ENCODE measurements at regions not wholly inside any gene's neighbourhood (a gene's known extent, or its start where the extent isn't known, plus 50 kb on each side); places are given as distances from the start of the nearest gene placed in this dataset.

DNA sequence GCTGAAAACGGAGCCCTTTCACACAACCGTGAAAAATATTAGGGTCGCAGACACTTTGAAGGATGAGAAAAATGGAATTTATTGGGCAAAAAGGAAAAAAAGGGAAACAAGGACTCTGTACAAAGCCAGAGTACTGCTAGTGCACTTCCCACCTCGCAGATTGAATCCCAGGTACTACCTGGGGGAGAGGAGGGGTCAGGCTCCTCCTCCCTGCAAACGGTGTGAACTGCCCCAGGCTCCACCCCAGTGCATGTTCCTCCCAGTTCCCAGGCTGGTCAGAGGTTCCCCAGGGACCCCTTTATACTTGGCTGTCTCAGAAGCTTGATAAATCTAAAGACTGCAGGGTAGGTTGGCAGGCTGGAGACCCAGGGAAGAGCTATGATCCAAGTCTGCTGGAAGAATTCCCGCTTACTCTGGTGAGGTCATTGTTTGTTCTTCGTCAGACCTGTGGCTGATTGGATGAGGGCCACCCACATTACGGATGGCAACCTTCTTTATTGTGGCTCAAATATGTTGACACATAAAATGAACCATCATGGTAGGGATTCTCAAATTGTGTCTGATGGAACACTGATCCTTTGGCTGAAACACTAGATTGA lies 290.4 kb upstream of the POU3F3 start:
- TF ChIP-seq POLR2AphosphoS5 (IDR thresholded peaks at IDR 0.05; ENCODE audit: low read depth) (no peak), GABPA (IDR thresholded peaks at IDR 0.05; ENCODE audit: low read depth) (no peak)
- TF ChIP-seq, protein P1, sequence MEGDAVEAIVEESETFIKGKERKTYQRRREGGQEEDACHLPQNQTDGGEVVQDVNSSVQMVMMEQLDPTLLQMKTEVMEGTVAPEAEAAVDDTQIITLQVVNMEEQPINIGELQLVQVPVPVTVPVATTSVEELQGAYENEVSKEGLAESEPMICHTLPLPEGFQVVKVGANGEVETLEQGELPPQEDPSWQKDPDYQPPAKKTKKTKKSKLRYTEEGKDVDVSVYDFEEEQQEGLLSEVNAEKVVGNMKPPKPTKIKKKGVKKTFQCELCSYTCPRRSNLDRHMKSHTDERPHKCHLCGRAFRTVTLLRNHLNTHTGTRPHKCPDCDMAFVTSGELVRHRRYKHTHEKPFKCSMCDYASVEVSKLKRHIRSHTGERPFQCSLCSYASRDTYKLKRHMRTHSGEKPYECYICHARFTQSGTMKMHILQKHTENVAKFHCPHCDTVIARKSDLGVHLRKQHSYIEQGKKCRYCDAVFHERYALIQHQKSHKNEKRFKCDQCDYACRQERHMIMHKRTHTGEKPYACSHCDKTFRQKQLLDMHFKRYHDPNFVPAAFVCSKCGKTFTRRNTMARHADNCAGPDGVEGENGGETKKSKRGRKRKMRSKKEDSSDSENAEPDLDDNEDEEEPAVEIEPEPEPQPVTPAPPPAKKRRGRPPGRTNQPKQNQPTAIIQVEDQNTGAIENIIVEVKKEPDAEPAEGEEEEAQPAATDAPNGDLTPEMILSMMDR (IDR thresholded peaks at IDR 0.05; ENCODE audit: insufficient read depth, low read length), result no peak

Data from HL-60 (cell line).